ENCODE measurements at regions not wholly inside any gene's neighbourhood (a gene's known extent, or its start where the extent isn't known, plus 50 kb on each side); places are given as distances from the start of the nearest gene placed in this dataset.

DNA sequence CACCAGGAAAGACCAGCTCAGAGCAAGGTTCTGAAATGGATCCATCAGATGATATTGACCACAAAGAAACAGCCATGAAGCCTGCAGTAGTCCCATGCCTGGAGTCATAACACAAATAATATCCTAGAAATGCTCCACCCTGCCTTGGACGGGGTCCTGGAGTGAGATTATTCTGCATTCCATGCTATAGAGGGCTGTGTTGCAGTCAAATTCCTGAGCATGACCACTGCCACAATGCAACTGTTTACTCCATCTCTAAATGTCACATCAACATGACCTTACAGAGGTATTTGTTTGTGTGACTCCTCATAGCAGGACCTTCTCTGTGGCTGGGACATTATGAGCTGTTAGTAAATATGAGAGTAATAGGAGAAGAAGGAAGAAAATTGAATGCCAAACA, 257.5 kb upstream of the TCF21 start:
- no peak for DNase-seq (ENCODE audit: low spot score)

DNA sequence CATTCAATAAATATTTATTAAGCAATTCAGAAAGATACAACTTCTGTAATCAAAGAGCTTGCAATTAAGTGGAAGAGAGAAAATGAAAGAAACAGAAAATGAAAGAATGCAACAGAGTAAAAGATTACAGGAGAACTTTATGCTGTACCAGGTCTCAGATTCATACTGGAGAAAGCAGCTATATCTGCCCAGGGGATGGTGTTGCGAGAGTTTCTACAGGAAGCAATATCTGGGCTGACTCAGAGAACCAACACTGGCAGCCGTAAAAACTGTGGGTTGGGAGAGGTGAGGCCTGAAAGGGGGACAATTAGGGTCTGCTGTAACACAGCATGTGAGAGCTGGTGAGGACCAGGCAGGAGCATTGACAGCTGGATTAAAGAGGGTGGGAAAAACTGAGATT, 256.7 kb upstream of the TCF21 start:
- no peak for DNase-seq (ENCODE audit: low spot score)

DNA sequence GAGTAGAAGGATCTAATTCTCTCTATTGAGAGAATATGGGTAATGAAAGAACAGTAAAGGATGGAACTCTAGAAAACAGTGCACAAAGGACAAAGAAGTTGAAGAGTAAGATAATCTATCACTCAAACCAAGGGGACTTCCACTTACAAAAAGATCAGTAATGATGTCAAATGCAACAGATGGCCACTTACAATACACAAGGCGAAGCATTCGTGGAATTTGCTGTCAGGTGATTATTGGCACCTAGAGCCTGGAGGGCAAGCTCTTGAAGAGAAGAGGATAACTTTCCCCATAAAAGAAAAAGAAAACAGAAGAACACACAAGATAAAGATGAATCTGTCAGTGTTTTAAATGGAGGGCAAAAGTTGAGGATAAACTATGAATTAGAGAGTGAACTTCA, 256.0 kb upstream of the TCF21 start:
- no peak for DNase-seq (ENCODE audit: low spot score)

DNA sequence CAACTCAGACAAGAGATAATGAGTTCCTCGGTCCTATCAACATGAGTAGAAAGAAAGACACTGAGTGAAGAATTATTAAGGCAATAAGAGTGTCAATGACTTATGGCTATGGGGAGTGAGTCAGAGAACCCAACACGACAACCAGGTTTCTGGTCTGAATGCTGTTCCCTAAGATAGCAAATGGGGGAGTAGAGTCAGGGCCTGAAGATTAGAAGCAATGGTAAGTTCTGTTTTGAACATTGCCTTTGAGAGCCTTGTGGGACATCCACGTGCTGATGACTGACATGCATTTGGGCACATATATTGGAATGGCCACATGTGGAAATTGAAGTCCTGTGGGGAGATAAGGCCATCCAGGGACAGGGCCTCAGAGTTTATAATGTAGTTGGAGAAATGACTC, 254.4 kb upstream of the TCF21 start:
- no peak for DNase-seq (ENCODE audit: low spot score)

DNA sequence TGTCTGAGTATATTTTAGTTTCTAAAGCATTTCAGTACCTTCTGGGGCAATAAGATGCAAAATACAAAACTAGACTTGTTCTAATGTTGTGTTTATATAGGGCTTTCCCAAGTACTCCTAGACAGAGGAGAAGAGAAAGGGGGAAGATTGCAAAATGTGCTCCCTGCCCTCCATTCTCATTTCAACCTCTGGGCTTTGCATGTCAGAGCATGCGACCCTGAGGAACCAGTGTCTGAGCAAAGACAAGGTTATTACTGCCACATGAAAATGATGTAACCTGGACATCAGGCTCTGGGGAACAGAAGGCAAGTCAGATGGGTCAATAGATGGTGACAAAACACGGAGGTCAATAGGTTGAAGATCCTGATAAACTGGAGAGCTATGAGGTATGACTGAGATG, 253.5 kb upstream of the TCF21 start:
- no peak for DNase-seq (ENCODE audit: low spot score)

DNA sequence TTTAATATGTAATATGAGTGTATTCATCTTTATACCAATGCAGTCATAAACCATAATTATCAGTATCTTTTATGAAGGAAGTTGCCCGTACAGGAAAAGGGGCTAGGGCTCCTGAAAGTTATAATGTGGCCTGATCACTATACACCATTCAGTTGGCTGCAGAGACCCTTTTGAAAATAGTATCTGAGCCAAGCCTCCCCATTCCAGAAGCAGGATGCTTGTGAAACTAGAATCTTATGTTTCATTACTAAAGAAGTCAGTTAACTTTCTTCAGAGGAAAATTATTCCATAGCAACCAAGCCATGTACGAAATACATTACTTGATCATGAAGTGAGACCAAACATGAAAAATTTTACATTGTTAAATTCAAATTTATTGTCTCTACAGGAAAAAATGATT, 251.5 kb upstream of the TCF21 start:
- no peak for DNase-seq (ENCODE audit: low spot score)

DNA sequence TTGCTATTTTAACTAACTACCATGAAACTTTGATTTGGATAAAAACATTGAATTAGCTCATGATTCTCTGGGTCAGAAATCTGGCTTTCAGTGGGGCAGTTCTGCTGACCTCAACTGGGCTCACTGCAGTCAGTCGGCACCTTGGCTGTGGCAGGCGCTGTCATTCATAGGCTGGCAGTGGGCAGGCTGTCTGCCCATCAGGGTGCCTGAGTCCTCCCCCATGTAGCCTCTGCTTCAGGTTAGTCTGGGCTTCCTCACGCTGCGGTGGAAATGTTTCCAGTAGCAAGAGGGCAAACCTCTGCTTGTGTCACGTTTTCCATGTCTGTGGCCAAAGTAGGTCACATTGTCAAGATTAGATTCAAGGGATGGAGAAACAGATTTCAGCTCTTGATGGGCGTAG, 251.0 kb upstream of the TCF21 start:
- DNase-seq (ENCODE audit: low spot score) = no peak

DNA sequence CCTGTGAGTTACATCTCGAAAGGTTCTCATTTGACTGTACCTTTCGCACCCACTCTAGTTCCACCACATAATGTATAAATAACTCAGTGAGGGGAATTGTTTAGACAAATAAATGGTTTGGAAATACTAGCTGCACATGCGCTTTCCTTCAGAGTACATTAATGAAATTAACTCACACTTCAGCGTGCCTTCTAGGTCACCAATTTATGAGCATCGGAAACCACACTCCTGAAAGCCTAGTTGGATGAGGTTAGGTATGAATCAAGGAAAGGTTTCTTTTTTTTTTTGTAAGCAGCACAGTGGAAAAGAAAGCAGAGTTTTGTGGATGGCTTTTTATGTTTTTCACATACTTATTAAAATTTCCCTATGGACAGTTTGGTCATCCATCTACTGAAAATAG, 247.8 kb upstream of the TCF21 start:
- DNase-seq (ENCODE audit: low spot score) = no peak

DNA sequence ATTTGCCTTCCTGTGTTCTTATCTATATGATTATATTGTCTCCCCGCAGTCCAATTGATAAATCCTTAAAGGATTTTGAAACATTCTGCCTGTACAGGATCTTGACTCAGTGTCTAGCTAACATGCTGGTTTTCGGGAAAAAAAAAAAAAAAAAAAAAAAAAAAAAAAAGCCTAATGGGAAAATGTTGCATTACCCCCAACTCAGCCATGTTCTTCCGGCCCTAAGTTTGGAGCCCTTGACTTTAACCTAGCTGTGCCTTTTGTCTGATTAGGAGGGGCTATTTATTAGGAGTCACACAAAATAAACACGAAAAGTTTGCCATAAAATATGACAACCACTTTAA, 244.4 kb upstream of the TCF21 start:
- DNase-seq (ENCODE audit: low spot score) = no peak

DNA sequence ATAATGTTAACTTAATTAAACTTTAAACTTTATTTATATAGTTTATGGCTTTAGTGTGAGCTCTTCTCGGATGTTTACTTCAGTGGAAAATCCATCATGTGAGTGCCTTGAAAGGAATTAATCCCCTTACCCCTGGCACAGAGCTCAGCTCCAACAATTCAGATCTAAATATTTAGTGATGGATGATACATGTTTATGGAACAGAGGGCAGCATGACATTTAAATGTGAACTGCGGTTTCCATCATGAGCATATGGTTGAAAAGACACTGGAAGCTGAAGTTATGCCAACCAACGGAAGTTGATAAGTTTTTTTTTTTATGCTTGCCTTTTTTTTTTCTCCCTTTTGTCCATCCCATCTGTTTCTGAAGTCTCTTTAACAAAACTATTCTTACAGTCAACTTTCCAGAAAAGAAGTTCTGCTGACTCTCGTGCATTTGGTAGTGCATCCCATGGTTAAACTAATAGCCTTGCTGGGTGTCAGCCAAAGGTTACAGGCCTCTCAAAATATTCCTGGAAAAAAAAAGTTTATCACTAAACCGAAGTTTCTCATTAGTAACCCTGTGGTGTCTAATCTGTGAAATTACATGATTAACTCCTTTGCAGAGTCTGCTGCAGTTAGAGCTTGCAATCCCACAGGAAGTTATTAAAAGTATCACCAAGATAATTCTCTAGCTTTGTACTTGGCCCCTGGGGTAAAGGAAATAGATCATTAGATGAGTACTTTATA, 243.9 kb upstream of the TCF21 start:
- DNase-seq (ENCODE audit: low spot score) = peak; percentile 44

DNA sequence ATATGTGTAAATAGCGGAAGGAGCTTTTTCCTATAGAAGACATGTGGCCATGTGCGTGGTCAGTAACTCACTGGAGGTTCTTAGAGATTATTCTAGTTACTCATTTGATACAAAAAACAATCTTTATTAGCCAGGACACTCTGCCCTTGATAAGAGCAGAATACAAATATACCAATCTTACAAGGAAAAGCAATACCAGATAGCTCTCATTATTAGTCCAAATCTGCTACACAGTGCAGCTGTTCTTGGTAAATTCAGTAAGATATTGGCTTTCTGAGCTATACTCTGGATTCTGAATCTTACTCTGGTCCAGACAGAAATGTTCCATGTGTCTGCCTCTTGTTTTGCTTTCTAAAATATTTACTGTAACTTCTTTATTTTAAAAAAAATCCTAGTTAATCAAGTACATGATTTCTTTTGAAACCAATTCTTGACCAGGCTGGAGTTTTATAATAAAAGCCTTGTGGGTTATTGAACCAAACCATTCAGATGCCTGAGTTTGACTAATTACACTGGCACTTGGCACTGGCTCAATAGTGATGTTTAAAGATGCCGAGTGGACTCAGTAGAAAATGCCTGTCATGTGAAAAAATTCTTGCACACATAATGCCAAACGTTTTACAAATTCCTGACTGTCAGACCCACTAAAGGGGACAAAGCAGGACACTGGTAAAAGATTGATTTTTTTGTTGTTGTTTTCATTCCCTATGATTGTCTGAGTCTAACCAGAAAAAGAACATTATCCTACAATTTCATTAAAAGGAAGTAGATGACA, 242.8 kb upstream of the TCF21 start:
- peak; percentile 17 for DNase-seq (ENCODE audit: low spot score)

DNA sequence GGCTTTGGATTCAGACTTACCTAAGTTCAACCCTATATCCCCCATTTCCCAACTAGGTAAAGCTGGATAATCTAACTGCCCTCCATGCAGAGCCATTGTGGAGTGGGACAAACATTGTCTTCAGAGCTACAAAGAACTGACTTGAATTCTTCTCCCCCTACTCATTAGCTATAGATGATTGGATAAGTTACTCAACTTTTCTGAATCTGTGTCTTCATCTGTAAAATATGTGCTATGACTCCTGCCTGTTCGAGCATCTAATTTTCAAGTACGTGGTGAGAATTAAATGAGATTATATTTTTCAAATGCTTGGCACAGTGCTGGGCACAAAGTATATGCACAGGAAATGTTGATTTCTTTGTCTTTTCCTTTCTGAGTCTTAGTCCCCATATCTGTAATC, 240.3 kb upstream of the TCF21 start:
- no peak for DNase-seq (ENCODE audit: low spot score)

DNA sequence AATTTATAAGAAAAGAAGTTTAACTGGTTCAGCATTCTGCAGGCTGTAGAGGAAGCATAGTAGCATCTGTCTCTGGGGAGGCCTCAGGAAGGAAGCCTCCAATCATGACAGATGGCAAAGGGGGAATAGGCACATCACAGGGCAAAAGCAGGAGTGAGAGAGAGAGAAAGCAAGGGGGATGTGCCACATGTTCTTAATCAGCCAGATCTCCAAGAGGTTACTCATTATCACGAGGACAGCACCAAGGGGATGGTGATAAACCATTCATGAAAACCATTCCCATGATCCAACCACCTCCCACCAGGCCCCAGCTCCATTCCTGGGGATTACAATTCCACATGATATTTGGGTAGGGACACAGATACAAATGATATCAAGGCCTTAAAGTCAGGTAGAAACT, 217.5 kb upstream of the TCF21 start:
- DNase-seq (ENCODE audit: low spot score) = no peak

DNA sequence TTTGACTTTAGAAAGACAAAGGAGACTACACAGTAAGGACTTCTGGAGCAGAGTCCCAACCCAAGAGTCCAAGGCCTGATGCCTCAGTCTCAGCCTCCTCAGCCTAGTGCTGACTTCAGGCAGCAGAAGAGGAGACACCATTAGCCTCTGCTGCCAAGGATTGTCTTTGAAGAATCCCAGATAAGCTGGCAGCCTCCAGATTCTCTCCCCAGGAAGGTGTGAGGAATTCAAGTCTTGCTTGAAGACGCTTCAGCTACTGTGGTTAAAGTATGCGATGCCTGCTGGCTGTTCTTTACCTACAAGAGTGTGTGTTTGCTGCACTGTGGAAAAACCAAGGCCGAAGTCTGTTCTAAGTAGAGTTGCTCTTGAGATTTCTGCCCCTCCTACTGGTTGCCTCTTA, 215.9 kb upstream of the TCF21 start:
- DNase-seq (ENCODE audit: low spot score) = no peak

DNA sequence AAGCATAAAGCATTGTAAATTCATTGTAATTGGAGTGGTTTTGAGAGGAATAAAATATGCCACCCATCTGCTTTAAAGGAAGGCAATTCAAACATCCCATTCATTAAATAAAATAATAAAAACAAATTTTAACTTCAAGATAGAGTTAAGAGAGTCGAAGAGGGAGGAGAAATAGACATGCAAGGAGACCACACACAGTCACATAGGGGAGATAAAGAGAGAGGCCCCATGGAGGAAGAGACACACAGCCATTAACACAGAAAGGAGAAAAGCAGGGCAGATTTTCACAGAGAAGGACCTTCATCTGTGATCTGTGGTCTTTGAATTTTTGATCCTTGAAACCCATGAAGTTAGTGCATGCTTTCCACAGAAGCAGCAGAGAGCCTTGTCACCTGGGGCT, 214.3 kb upstream of the TCF21 start:
- DNase-seq (ENCODE audit: low spot score) = no peak

DNA sequence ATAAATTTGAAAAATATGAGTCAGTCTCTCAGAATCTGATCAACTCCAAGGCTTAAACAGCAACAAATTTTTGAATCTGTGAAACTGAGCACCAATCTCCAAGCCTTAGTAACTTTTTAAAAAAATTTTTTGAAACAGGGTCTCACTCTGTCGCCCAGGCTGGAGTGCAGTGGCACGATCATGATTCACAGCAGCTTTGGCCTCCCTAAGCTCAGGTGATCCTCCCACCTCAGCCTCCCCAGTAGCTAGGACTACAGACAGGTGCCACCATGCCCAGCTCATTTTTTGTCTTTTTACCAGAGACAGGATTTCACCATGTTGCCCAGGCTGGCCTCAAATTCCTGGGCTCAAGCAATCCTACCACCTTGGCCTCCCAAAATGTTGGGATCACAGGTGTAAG, 207.9 kb upstream of the TCF21 start:
- DNase-seq (ENCODE audit: low spot score) = no peak

DNA sequence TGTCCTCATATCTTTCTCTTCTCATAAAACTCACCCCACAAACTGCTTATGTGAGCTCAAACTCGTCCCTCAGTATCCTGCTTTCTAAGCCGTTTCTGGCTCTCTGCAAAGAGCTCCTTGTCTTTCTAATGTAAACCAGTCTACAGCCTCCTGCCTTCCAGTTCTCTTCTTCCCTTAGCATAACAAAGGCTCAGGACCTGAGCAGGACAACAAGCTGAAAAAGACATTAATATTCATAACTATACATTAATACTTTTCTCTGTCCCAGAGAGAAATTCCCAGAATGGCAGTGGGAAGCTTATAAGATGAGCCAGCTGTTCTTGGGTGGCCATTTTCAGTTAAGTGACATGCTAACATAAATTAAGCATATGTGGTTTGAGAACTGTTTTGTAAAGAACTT, 207.0 kb upstream of the TCF21 start:
- peak; percentile 56 for DNase-seq (ENCODE audit: low spot score)

DNA sequence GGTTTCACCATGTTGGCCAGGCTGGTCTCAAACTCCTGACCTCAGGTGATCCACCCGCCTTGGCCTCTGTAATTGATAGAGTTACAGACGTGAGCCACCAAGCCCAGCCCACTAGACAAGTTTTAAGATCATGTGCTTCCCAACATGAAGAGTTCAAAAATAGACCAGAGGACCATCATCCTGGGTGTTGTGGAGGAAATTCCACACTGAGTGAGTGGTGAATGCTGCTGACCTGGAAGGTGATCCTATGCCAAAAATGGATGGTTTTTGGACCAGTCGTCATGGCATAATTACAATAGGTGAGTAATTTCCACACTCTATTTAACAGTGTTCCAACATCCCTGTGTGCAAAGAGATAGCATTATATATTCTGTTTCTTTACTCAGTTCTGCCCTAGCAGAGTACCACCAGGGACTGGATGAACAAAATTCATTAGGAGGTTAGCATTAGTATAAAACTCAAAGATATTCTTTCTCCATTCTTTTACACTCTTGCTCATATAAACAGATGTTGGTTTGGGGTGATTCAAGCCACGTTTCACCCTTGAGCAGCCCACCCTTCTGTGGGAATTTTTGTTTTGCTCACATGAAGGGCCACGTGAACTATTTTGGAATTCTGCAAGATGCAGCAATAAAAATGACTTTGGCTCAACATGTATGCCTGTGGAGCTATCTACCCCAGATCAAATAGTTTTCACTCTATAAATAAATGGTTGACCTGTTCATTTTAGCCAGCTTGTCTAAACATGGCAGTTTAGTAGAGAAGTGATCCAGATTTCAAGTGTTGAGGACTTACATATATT, 206.2 kb upstream of the TCF21 start:
- no peak for DNase-seq (ENCODE audit: low spot score)

DNA sequence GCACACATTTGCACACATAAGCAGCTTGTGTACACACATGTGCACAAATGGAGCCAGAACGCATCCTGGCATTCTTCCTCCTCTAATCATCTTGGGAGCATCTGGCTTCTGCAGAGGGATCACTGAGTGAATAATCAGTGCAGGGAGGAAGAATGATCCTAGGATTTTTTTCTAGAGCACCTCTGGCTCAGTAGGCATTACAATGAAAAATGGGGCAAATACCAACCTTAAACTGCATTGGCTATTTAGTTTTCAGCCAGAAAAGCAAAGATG, 205.7 kb upstream of the TCF21 start:
- peak; percentile 74 for DNase-seq (ENCODE audit: low spot score)

DNA sequence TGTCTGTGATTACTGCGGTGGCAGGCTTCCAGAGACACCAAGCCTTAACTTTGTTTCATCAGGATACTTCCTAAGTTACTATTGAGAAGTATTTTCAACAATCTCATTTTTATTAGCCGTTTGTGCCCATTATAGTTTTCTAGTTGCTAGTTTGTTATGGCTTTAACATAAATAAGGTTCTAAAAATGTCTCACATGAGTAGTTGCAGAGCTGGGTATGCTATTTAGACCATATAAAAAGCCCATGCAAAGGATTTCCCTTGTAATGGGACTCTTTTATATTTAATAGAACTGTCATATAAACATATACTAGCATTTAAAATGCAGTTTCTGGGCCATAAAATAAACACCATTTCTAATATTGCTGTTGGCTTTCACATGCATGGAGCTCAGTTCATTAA, 205.3 kb upstream of the TCF21 start:
- DNase-seq (ENCODE audit: low spot score) = peak; percentile 52

DNA sequence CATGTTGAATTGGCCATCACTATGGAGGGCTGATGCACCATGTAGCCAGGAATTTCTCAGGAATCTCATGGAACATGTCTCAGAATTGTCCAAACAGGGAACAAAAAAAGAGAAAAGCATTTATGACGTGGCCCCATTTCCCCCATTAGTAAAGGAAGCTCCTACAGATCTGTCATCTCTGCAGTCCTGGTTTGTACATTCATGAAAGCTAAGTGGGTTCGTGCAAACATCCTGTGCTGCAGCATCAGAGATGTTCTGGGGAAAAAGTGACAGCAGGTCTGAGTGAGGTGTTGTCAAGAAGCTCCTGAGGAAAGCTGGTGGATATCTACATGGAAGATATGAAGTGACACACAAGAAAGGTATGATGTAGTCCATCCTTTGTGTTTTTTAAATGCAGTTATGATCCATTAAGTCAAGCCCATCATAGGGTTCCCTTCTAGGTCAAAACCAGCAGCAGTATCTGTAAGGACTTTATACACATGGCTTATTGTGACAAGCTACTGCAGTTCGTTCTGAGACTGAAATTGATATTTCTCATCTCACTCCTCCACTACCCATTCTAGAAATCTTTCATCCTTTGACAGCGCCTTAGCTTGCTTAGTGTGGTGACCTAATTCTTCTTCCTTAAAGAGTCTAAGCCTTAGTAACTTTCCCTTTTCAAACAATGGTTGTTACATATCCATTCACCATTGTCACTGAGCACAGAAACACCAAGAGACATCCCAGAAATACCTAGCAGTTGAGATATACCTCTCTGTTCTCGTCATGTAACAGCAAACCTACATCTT, 200.0 kb upstream of the TCF21 start:
- DNase-seq (ENCODE audit: low spot score) = no peak

DNA sequence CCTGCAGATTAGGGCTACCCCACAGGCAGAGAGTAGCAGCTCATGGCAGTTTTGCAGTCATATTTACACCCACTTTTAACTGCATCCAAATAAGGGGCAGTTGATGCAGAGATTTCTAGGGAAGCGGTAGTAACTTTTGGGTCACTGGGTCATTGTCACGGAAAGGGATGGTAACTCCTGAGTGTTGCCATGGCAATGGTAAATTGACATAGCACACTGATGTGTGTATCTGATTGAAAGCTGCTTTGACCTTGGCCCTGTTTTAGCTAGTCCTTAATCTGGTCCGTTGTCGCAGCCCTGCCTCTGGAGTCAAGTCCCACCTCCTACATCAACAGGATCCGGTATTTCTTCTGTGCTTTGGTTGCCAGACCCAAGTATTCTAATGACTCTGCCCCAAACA, 199.1 kb upstream of the TCF21 start:
- DNase-seq (ENCODE audit: low spot score) = no peak

Measured in umbilical cord (tissue), 1 donor.